ENCODE measurements at regions not wholly inside any gene's neighbourhood (a gene's known extent, or its start where the extent isn't known, plus 50 kb on each side); places are given as distances from the start of the nearest gene placed in this dataset.

DNA sequence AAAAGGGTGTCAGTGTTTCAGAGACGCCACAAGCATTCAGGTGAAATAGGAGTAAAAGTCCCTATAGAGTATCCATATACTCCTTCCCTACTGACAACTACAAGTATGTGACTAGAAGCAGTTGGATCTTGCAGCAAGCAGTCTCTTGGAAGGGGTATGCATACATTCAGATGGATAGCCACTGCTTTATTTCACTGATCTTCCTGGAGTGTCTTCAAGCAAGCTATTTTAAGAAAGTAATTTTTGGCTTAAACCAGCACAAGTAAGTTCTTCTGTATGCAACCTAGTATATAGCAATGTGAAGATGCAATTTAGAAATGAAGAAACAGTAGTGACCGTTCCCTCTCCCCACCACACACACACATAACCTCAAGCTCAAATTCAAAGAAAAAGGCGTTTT is 446.8 kb upstream of the CDH18 start:
- in situ Hi-C loops (cut with HindIII; ENCODE audit: low pct_ligation_motif_present, low sequenced_read_pairs), result no loop called here
- H3K36me3 ChIP-seq (replicated peaks), result no peaks in the 10 kb centered on the region
- H3K27me3 ChIP-seq (replicated peaks), result no peaks in the 10 kb centered on the region
- no peak for DNase-seq
- TF ChIP-seq, protein P1, sequence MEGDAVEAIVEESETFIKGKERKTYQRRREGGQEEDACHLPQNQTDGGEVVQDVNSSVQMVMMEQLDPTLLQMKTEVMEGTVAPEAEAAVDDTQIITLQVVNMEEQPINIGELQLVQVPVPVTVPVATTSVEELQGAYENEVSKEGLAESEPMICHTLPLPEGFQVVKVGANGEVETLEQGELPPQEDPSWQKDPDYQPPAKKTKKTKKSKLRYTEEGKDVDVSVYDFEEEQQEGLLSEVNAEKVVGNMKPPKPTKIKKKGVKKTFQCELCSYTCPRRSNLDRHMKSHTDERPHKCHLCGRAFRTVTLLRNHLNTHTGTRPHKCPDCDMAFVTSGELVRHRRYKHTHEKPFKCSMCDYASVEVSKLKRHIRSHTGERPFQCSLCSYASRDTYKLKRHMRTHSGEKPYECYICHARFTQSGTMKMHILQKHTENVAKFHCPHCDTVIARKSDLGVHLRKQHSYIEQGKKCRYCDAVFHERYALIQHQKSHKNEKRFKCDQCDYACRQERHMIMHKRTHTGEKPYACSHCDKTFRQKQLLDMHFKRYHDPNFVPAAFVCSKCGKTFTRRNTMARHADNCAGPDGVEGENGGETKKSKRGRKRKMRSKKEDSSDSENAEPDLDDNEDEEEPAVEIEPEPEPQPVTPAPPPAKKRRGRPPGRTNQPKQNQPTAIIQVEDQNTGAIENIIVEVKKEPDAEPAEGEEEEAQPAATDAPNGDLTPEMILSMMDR (IDR thresholded peaks at IDR 0.05; ENCODE audit: low read depth, low read length, missing control alignments), result no peak
- H3K27ac ChIP-seq, result no peak overlapping the region
- H3K4me3 ChIP-seq (ENCODE audit: low read depth, low read length), result no peak overlapping the region

DNA sequence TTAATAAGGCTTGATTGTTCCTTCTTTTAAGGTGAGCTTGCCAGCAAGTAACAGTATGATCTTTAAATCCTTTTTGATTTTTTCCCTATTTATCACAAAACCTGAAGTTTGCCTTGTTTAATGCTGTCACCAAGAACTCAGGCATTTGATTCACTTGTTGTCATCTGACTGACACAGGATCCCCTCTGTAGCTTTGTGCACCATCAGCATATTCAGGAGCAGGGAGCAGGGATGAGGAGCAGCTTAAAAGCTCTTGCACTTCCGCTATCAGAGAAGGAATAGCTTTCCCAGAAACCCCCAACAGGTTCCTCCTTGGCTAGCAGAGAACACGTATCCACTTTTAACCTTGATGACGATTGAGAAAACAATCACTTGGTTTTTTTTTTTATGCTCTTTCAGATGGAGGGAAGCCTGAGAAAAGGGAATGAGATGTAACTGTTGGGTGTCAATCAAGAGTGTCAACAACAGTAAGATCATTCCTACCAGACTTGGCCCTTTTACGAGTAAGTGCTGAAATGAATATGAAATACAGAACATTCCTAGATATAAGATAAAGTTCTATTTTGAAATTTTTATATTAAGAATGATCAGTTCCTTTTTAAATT is 433.1 kb upstream of the CDH18 start:
- Histone ChIP-seq H3K4me3 (ENCODE audit: low read depth, low read length) (no peak overlapping the region), H3K27me3 (replicated peaks) (no peaks in the 10 kb centered on the region), H3K27ac (no peak overlapping the region), H3K36me3 (replicated peaks) (no peaks in the 10 kb centered on the region)
- in situ Hi-C loops (cut with HindIII; ENCODE audit: low pct_ligation_motif_present, low sequenced_read_pairs), result no loop called here
- no peak for DNase-seq
- TF ChIP-seq, protein P1 (IDR thresholded peaks at IDR 0.05; ENCODE audit: low read depth, low read length, missing control alignments), result no peak
